Panc1 (cell line): ENCODE measurements at regions not wholly inside any gene's neighbourhood (a gene's known extent, or its start where the extent isn't known, plus 50 kb on each side); places are given as distances from the start of the nearest gene placed in this dataset.

Experiments used
- POLR2AphosphoS5 ChIP-seq: IDR thresholded peaks from 2 replicates; pipeline ENCODE4 v1.6.1; 2012; ENCODE audit warnings: mild to moderate bottlenecking, low read depth, low read length, moderate library complexity
- TCF7L2 ChIP-seq: IDR thresholded peaks from 2 replicates; pipeline ENCODE4 v1.6.1; 2011; ENCODE audit warnings: mild to moderate bottlenecking, low read depth, low read length, inconsistent platforms
- TF ChIP-seq, protein P1 (sequence below): fragments of 450-650 bp; IDR thresholded peaks from 2 replicates; pipeline ENCODE4 v1.5.1; 2017; ENCODE audit warnings: mild to moderate bottlenecking

DNA sequence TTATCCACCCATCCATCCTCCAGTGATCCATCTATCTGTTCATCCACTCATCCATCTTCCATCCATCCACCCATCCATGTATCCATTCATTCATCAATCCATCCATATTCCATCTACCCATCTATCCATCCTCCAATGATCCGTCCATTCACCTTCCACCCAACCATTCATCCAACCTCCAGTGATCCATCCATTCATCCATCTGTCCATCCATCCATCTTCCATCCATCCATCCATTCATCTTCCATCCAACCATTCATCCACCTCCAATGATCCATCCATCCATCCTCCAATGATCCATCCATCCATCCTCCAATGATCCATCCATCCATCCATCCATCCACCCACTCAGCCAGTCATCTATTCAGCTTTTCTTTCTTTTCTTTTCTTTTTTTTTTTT lies 156.5 kb upstream of the WSCD1 start:
- TF ChIP-seq, protein P1, sequence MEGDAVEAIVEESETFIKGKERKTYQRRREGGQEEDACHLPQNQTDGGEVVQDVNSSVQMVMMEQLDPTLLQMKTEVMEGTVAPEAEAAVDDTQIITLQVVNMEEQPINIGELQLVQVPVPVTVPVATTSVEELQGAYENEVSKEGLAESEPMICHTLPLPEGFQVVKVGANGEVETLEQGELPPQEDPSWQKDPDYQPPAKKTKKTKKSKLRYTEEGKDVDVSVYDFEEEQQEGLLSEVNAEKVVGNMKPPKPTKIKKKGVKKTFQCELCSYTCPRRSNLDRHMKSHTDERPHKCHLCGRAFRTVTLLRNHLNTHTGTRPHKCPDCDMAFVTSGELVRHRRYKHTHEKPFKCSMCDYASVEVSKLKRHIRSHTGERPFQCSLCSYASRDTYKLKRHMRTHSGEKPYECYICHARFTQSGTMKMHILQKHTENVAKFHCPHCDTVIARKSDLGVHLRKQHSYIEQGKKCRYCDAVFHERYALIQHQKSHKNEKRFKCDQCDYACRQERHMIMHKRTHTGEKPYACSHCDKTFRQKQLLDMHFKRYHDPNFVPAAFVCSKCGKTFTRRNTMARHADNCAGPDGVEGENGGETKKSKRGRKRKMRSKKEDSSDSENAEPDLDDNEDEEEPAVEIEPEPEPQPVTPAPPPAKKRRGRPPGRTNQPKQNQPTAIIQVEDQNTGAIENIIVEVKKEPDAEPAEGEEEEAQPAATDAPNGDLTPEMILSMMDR, result no peak
- no peak for TF ChIP-seq POLR2AphosphoS5
- TF ChIP-seq TCF7L2, result no peak
